GM12865 (cell line): ENCODE measurements at regions not wholly inside any gene's neighbourhood (a gene's known extent, or its start where the extent isn't known, plus 50 kb on each side); places are given as distances from the start of the nearest gene placed in this dataset.

Source experiments
- DNase-seq: peaks from one replicate; pipeline ENCODE4 v3.0.0; 2010; ENCODE audit warnings: low read depth
- H3K4me3 ChIP-seq: 2 replicates; pipeline ENCODE4 v1.5.1; 2011; ENCODE audit warnings: mild to moderate bottlenecking, low read depth, low read length, control low read depth
- CTCF ChIP-seq: IDR thresholded peaks from 2 replicates; pipeline ENCODE4 v1.5.1; 2011; ENCODE audit warnings: low read length, control low read depth, low read depth, inconsistent platforms; ENCODE audit not compliant: insufficient read depth; ENCODE audit errors: missing control alignments

GRCh38 chr13:58876473-58876872, 1244.9 kb downstream of the PCDH17 start:
- DNase-seq: no peak
- no peak for TF ChIP-seq CTCF
- H3K4me3 ChIP-seq: no peak overlapping the region

- no peak overlapping the region for H3K4me3 ChIP-seq
- no peak for TF ChIP-seq CTCF
- no peak for DNase-seq
These were observed 1247.6 kb downstream of the PCDH17 start for GRCh38 chr13:58879114-58879513.

GRCh38 chr13:58882516-58882915, 1251.0 kb downstream of the PCDH17 start:
- no peak overlapping the region for H3K4me3 ChIP-seq
- no peak for DNase-seq
- no peak for TF ChIP-seq CTCF

- no peak for TF ChIP-seq CTCF
- no peak for DNase-seq
- no peak overlapping the region for H3K4me3 ChIP-seq
These were observed 1251.9 kb downstream of the PCDH17 start for GRCh38 chr13:58883405-58883804.

- H3K4me3 ChIP-seq: no peak overlapping the region
- no peak for DNase-seq
- no peak for TF ChIP-seq CTCF
These were observed 1253.0 kb downstream of the PCDH17 start for GRCh38 chr13:58884353-58885209.

- DNase-seq: no peak
- TF ChIP-seq CTCF: no peak
- no peak overlapping the region for H3K4me3 ChIP-seq
These were observed 1257.9 kb downstream of the PCDH17 start for GRCh38 chr13:58889474-58889873.

GRCh38 chr13:58893396-58893795, 1261.9 kb downstream of the PCDH17 start:
- H3K4me3 ChIP-seq: no peak overlapping the region
- no peak for DNase-seq
- TF ChIP-seq CTCF: no peak
